ACHN (cell line): ENCODE measurements at regions not wholly inside any gene's neighbourhood (a gene's known extent, or its start where the extent isn't known, plus 50 kb on each side); places are given as distances from the start of the nearest gene placed in this dataset.

Source experiments
- DNase-seq: peaks from one replicate; pipeline ENCODE4 v3.0.0-alpha.2; 2015
- in situ Hi-C: cut with HindIII; loops from 2 replicates; pipeline ENCODE4 v1.10.0; 2017; ENCODE audit warnings: low sequenced_read_pairs, low pct_ligation_motif_present, low pct_unique_long_range_greater_than_20kb

- DNase-seq: peak; percentile 21
- in situ Hi-C loops: no loop called here
These were observed 1166.5 kb upstream of the CDH18 start for GRCh38 chr5:21154526-21154925.

- in situ Hi-C loops: no loop called here
- DNase-seq: peak; percentile 73
These were observed 1164.6 kb upstream of the CDH18 start for GRCh38 chr5:21152611-21153010.

GRCh38 chr5:21145376-21145775, 1157.4 kb upstream of the CDH18 start:
- DNase-seq: no peak
- in situ Hi-C loops: no loop called here

GRCh38 chr5:21143686-21144085, 1155.7 kb upstream of the CDH18 start:
- in situ Hi-C loops: no loop called here
- no peak for DNase-seq

- in situ Hi-C loops: no loop called here
- DNase-seq: no peak
These were observed 1154.8 kb upstream of the CDH18 start for GRCh38 chr5:21142791-21143190.

- in situ Hi-C loops: no loop called here
- DNase-seq: no peak
These were observed 1153.0 kb upstream of the CDH18 start for GRCh38 chr5:21140987-21141386.

GRCh38 chr5:21126236-21126635, 1138.2 kb upstream of the CDH18 start:
- in situ Hi-C loops: no loop called here

GRCh38 chr5:21125238-21125983, 1137.4 kb upstream of the CDH18 start:
- DNase-seq: no peak
- in situ Hi-C loops: no loop called here

More at GRCh38 chr5:21126236-21126635, 1138.2 kb upstream of the CDH18 start:
- no peak for DNase-seq

- in situ Hi-C loops: no loop called here
- no peak for DNase-seq
These were observed 1133.2 kb upstream of the CDH18 start for GRCh38 chr5:21121213-21121612.

- in situ Hi-C loops: no loop called here
- no peak for DNase-seq
These were observed 1109.7 kb upstream of the CDH18 start for GRCh38 chr5:21097661-21098060.

GRCh38 chr5:21094619-21095018, 1106.6 kb upstream of the CDH18 start:
- in situ Hi-C loops: no loop called here
- no peak for DNase-seq

- in situ Hi-C loops: no loop called here
- no peak for DNase-seq
These were observed 1099.8 kb upstream of the CDH18 start for GRCh38 chr5:21087766-21088165.

GRCh38 chr5:21085791-21086190, 1097.8 kb upstream of the CDH18 start:
- in situ Hi-C loops: no loop called here
- DNase-seq: no peak

- DNase-seq: no peak
- in situ Hi-C loops: no loop called here
These were observed 1084.0 kb upstream of the CDH18 start for GRCh38 chr5:21071986-21072385.

GRCh38 chr5:21071421-21071820, 1083.4 kb upstream of the CDH18 start:
- in situ Hi-C loops: no loop called here
- no peak for DNase-seq

GRCh38 chr5:21070858-21071257, 1082.9 kb upstream of the CDH18 start:
- in situ Hi-C loops: no loop called here
- DNase-seq: no peak

GRCh38 chr5:21067724-21068123, 1079.7 kb upstream of the CDH18 start:
- DNase-seq: no peak
- in situ Hi-C loops: no loop called here

- in situ Hi-C loops: no loop called here
- DNase-seq: no peak
These were observed 1075.1 kb upstream of the CDH18 start for GRCh38 chr5:21063146-21063545.

- in situ Hi-C loops: no loop called here
- DNase-seq: no peak
These were observed 1070.3 kb upstream of the CDH18 start for GRCh38 chr5:21058289-21058688.

- DNase-seq: no peak
- in situ Hi-C loops: no loop called here
These were observed 1063.9 kb upstream of the CDH18 start for GRCh38 chr5:21051945-21052344.

- in situ Hi-C loops: no loop called here
- DNase-seq: no peak
These were observed 1061.9 kb upstream of the CDH18 start for GRCh38 chr5:21049901-21050300.
